Neural cell (in vitro differentiated cells): ENCODE measurements at regions not wholly inside any gene's neighbourhood (a gene's known extent, or its start where the extent isn't known, plus 50 kb on each side); places are given as distances from the start of the nearest gene placed in this dataset.
"Not testable (repeated sequence)": the region's sequence is repeated elsewhere in the genome, so short reads cannot be mapped to it uniquely, and the experiment has no call there.

Experiments
- H2AFZ ChIP-seq: fragments of 200-600, 300-800 bp; sonication (generic), shearing (Covaris generic); 2 replicates; pipeline ENCODE4 v1.6.0; 2014; ENCODE audit warnings: low read depth, mild to moderate bottlenecking, antibody characterized with exemption, low read length, moderate library complexity
- H3F3A ChIP-seq: fragments of 200-600 bp; shearing (Covaris generic); 2 replicates; pipeline ENCODE4 v1.6.1; 2016; ENCODE audit warnings: mild to moderate bottlenecking, moderate library complexity, mixed read lengths, antibody characterized with exemption, low read length; ENCODE audit not compliant: insufficient read depth, poor library complexity, severe bottlenecking
- H3K27ac ChIP-seq: fragments of 200-600, 300-800 bp; sonication (generic), shearing (Covaris generic); 2 replicates; pipeline ENCODE4 v1.5.1; 2014; ENCODE audit warnings: mild to moderate bottlenecking, low read length, moderate library complexity
- H3K27me3 ChIP-seq: fragments of 300-800, 200-600 bp; sonication (generic), shearing (Covaris generic); 2 replicates; pipeline ENCODE4 v1.6.0; 2014; ENCODE audit warnings: mild to moderate bottlenecking, low read depth, low read length, moderate library complexity; ENCODE audit not compliant: insufficient read depth
- H3K36me3 ChIP-seq: fragments of 300-800, 200-600 bp; sonication (generic), shearing (Covaris generic); 2 replicates; pipeline ENCODE4 v1.5.1; 2014; ENCODE audit warnings: mild to moderate bottlenecking, antibody characterized with exemption, low read length, moderate library complexity; ENCODE audit not compliant: insufficient read depth
- H3K4me2 ChIP-seq: fragments of 300-800, 200-600 bp; sonication (generic), shearing (Covaris generic); 2 replicates; pipeline ENCODE4 v1.6.0; 2014; ENCODE audit warnings: mild to moderate bottlenecking, low read length
- H3K4me3 ChIP-seq: fragments of 300-800, 200-600 bp; sonication (generic), shearing (Covaris generic); 2 replicates; pipeline ENCODE4 v1.5.1; 2014; ENCODE audit warnings: mild to moderate bottlenecking, low read length, moderate library complexity
- H3K79me2 ChIP-seq: fragments of 200-600 bp; shearing (Covaris generic); replicated peaks from 2 replicates; pipeline ENCODE4 v1.6.0; 2014; ENCODE audit warnings: mild to moderate bottlenecking, low read length, moderate library complexity; ENCODE audit not compliant: insufficient read depth
- H3K9ac ChIP-seq: fragments of 300-800, 200-600 bp; sonication (generic), shearing (Covaris generic); 2 replicates; pipeline ENCODE4 v1.6.1; 2016; ENCODE audit warnings: mild to moderate bottlenecking, low read length, mixed read lengths
- H3K9me2 ChIP-seq: fragments of 200-600 bp; shearing (Covaris generic); 2 replicates; pipeline ENCODE4 v1.6.1; 2016; ENCODE audit warnings: mild to moderate bottlenecking, low read length, mixed read lengths; ENCODE audit not compliant: insufficient read depth
- H3K9me3 ChIP-seq: fragments of 200-600, 300-800 bp; sonication (generic), shearing (Covaris generic); 2 replicates; pipeline ENCODE4 v1.6.1; 2016; ENCODE audit warnings: mild to moderate bottlenecking, mixed run types, low read length, moderate library complexity, mixed read lengths
- H4K20me1 ChIP-seq: fragments of 200-600 bp; shearing (Covaris generic); 2 replicates; pipeline ENCODE4 v1.6.1; 2016; ENCODE audit warnings: mild to moderate bottlenecking, mixed run types; ENCODE audit not compliant: insufficient read depth
- CTCF ChIP-seq: fragments of 450-650 bp; IDR thresholded peaks from 2 replicates; pipeline ENCODE4 v1.5.1; 2014; ENCODE audit warnings: antibody characterized with exemption, mild to moderate bottlenecking, moderate library complexity; ENCODE audit not compliant: poor library complexity, severe bottlenecking
- EP300 ChIP-seq: fragments of 450-650 bp; conservative IDR thresholded peaks from 2 replicates; pipeline ENCODE4 v1.6.1; 2014; ENCODE audit warnings: antibody characterized with exemption, mild to moderate bottlenecking, moderate library complexity; ENCODE audit not compliant: poor library complexity, severe bottlenecking
- EZH2 ChIP-seq: fragments of 200-600, 300-800 bp; shearing (Covaris generic), sonication (generic); IDR thresholded peaks from 2 replicates; pipeline ENCODE4 v1.6.1; 2014; ENCODE audit warnings: antibody characterized with exemption, low read length, borderline replicate concordance, mild to moderate bottlenecking; ENCODE audit not compliant: insufficient read depth, poor library complexity, severe bottlenecking
- MXI1 ChIP-seq: fragments of 450-650 bp; conservative IDR thresholded peaks from 2 replicates; pipeline ENCODE4 v1.6.1; 2014; ENCODE audit warnings: antibody characterized with exemption, mild to moderate bottlenecking; ENCODE audit not compliant: poor library complexity, severe bottlenecking
- POLR2AphosphoS5 ChIP-seq: IDR thresholded peaks from 2 replicates; pipeline ENCODE4 v1.6.1; 2012
- RAD21 ChIP-seq: fragments of 450-650 bp; conservative IDR thresholded peaks from 2 replicates; pipeline ENCODE4 v1.6.1; 2014; ENCODE audit warnings: antibody characterized with exemption, mild to moderate bottlenecking, moderate library complexity
- REST ChIP-seq: IDR thresholded peaks from 2 replicates; pipeline ENCODE4 v1.6.1; 2012; ENCODE audit warnings: borderline replicate concordance
- SMC3 ChIP-seq: fragments of 450-650 bp; conservative IDR thresholded peaks from 2 replicates; pipeline ENCODE4 v1.6.1; 2014; ENCODE audit warnings: antibody characterized with exemption, mild to moderate bottlenecking, moderate library complexity; ENCODE audit not compliant: poor library complexity
- TAF1 ChIP-seq: IDR thresholded peaks from 2 replicates; pipeline ENCODE4 v1.6.1; 2012; ENCODE audit warnings: low read depth

GRCh38 chr2:11950896-11951295, 204.5 kb downstream of the LPIN1 start:
- Histone ChIP-seq H3K79me2 (no peaks in the 10 kb centered on the region), H3K9ac (no peak overlapping the region), H3K9me3 (no peaks in the 10 kb centered on the region), H3K9me2 (no peaks in the 10 kb centered on the region), H3K27ac (no peak overlapping the region), H2AFZ (no peak overlapping the region), H3K4me2 (no peak overlapping the region), H4K20me1 (no peaks in the 10 kb centered on the region), H3K27me3 (no peaks in the 10 kb centered on the region), H3F3A (no peaks in the 10 kb centered on the region), H3K4me3 (no peak overlapping the region), H3K36me3 (no peaks in the 10 kb centered on the region)
- TF ChIP-seq SMC3, result no peak
- TF ChIP-seq MXI1, result no peak
- TF ChIP-seq REST, result no peak
- no peak for TF ChIP-seq TAF1
- no peak for TF ChIP-seq RAD21
- TF ChIP-seq POLR2AphosphoS5, result no peak

GRCh38 chr2:11951492-11951891, 205.1 kb downstream of the LPIN1 start:
- not testable (repeated sequence) for H3K9ac ChIP-seq, H3K27me3 ChIP-seq, H3K4me2 ChIP-seq, H3K4me3 ChIP-seq, H2AFZ ChIP-seq, H3K9me2 ChIP-seq, H3K27ac ChIP-seq, H3K36me3 ChIP-seq, H3F3A ChIP-seq, H3K9me3 ChIP-seq, H3K79me2 ChIP-seq, H4K20me1 ChIP-seq

- Histone ChIP-seq H2AFZ (no peak overlapping the region), H3K27ac (no peak overlapping the region), H3K4me3 (no peak overlapping the region), H3K4me2 (no peak overlapping the region), H3F3A (no peaks in the 10 kb centered on the region), H3K36me3 (no peaks in the 10 kb centered on the region), H4K20me1 (no peaks in the 10 kb centered on the region), H3K27me3 (no peaks in the 10 kb centered on the region), H3K79me2 (no peaks in the 10 kb centered on the region), H3K9ac (no peak overlapping the region), H3K9me3 (no peaks in the 10 kb centered on the region), H3K9me2 (no peaks in the 10 kb centered on the region)
- TF ChIP-seq POLR2AphosphoS5, result no peak
- no peak for TF ChIP-seq REST
- no peak for TF ChIP-seq SMC3
- TF ChIP-seq MXI1, result no peak
- no peak for TF ChIP-seq CTCF
- TF ChIP-seq TAF1, result no peak
- no peak for TF ChIP-seq EP300
- no peak for TF ChIP-seq EZH2
- no peak for TF ChIP-seq RAD21
These were observed 206.8 kb downstream of the LPIN1 start for GRCh38 chr2:11953258-11953657.
